CD4-positive, alpha-beta T cell (primary cell): ENCODE measurements at regions not wholly inside any gene's neighbourhood (a gene's known extent, or its start where the extent isn't known, plus 50 kb on each side); places are given as distances from the start of the nearest gene placed in this dataset.

Experiments
- ATAC-seq: fragments of 200-7000 bp; cut with Tn5 transposase; one replicate; pipeline ENCODE4 v1.10.0; 2022; ENCODE audit warnings: mild to moderate bottlenecking; ENCODE audit not compliant: poor library complexity
- CTCF ChIA-PET: fragments of 350-600 bp; sonication (Branson Sonifier 250); formaldehyde crosslinking; loops from one replicate; lab custom pipeline; 2021; ENCODE audit warnings: antibody characterized with exemption, inconsistent platforms; lab: Charles Lee
- POLR2A ChIA-PET: fragments of 350-600 bp; sonication (Branson Sonifier 250); formaldehyde crosslinking; loops from one replicate; lab custom pipeline; 2021; ENCODE audit warnings: antibody characterized with exemption, inconsistent platforms; lab: Charles Lee
- DNase-seq, 14 experiments: peaks; one replicate each; pipeline ENCODE4 v3.0.0-alpha.2; 2013 to 2020; ENCODE audit warnings: mixed read lengths in 2 of 14
- H3K27ac ChIP-seq, 2 donors: one replicate each; pipeline versions ENCODE4 v1.5.1 to v1.7.0; 2013; ENCODE audit warnings: low read length in 2 of 2, low read depth in 1 of 2, mild to moderate bottlenecking in 1 of 2
- H3K27me3 ChIP-seq, 2 experiments: 1 replicate in 1 of 2; 2 replicates in 1 of 2; pipeline versions ENCODE4 v1.6.1 to v1.7.0; 2013; ENCODE audit warnings: low read length in 2 of 2, control low read depth in 1 of 2, mild to moderate bottlenecking in 1 of 2, moderate library complexity in 1 of 2; ENCODE audit not compliant: insufficient read depth in 2 of 2, control insufficient read depth in 1 of 2
- H3K36me3 ChIP-seq: one replicate; pipeline ENCODE4 v1.6.1; 2013; ENCODE audit warnings: low read length, control low read depth; ENCODE audit not compliant: insufficient read depth
- H3K4me1 ChIP-seq: one replicate; pipeline ENCODE4 v1.6.1; 2013; ENCODE audit warnings: low read length, control low read depth; ENCODE audit not compliant: insufficient read depth
- H3K4me3 ChIP-seq: one replicate; pipeline ENCODE4 v1.5.1; 2013; ENCODE audit warnings: mild to moderate bottlenecking, low read length, moderate library complexity
- H3K9me3 ChIP-seq, 2 experiments: 1 replicate in 1 of 2; 2 replicates in 1 of 2; pipeline versions ENCODE4 v1.6.1 to v1.7.0; 2013; ENCODE audit warnings: low read length in 2 of 2, mild to moderate bottlenecking in 2 of 2, control low read depth in 1 of 2, moderate library complexity in 1 of 2; ENCODE audit not compliant: control insufficient read depth in 1 of 2, insufficient read depth in 1 of 2
- H3K27ac Mint-ChIP-seq: one replicate; pipeline ENCODE4 v1.8.0; 2020; ENCODE audit warnings: mixed read lengths
- H3K27me3 Mint-ChIP-seq: one replicate; pipeline ENCODE4 v1.8.0; 2021; ENCODE audit warnings: mixed read lengths
- H3K36me3 Mint-ChIP-seq: one replicate; pipeline ENCODE4 v1.8.0; 2021; ENCODE audit warnings: low read depth, mixed read lengths
- H3K4me1 Mint-ChIP-seq: one replicate; pipeline ENCODE4 v1.8.0; 2021; ENCODE audit warnings: low read depth, mixed read lengths
- H3K4me3 Mint-ChIP-seq: one replicate; pipeline ENCODE4 v1.8.0; 2020; ENCODE audit warnings: mild to moderate bottlenecking, mixed read lengths
- H3K9me3 Mint-ChIP-seq: one replicate; pipeline ENCODE4 v1.8.0; 2020; ENCODE audit warnings: mixed read lengths
- CTCF ChIP-seq: fragments of 200-600 bp; IDR thresholded peaks from one replicate; pipeline ENCODE4 v1.8.0; 2022; ENCODE audit warnings: antibody characterized with exemption, mild to moderate bottlenecking
- intact Hi-C, 2 experiments: fragments of 100-400 bp; cut with DNase I in 1 of 2; cut with micrococcal nuclease in 1 of 2; formaldehyde crosslinking; loops; one replicate each; pipeline versions ENCODE4 v1.15.1 to v1.9.0; 2023 to 2025; cut with DNase I, micrococcal nuclease

- peaks cover 0 to 8% of the 10 kb centered on the region in 2 experiments for H3K9me3 ChIP-seq
- H3K4me1 ChIP-seq, result no peaks in the 10 kb centered on the region
- no peak for ATAC-seq
- intact Hi-C loops, result no loop called here
- no peaks in the 10 kb centered on the region for H3K4me1 Mint-ChIP-seq
- no peak overlapping the region for H3K27ac ChIP-seq
- no peak for TF ChIP-seq CTCF
- ChIA-PET CTCF (no interaction called here), POLR2A (no interaction called here)
- no peaks in the 10 kb centered on the region for H3K27me3 Mint-ChIP-seq
- no peak overlapping the region for H3K4me3 Mint-ChIP-seq
- no peaks in the 10 kb centered on the region for H3K27me3 ChIP-seq
- H3K36me3 Mint-ChIP-seq, result no peaks in the 10 kb centered on the region
- no peaks in the 10 kb centered on the region for H3K9me3 Mint-ChIP-seq
- DNase-seq, result no peak
- H3K36me3 ChIP-seq, result no peaks in the 10 kb centered on the region
- H3K27ac Mint-ChIP-seq, result no peak overlapping the region
- H3K4me3 ChIP-seq, result no peak overlapping the region
Observed at GRCh38 chr18:64718808-64719207, 569.9 kb upstream of the LINC00305 start.

DNA sequence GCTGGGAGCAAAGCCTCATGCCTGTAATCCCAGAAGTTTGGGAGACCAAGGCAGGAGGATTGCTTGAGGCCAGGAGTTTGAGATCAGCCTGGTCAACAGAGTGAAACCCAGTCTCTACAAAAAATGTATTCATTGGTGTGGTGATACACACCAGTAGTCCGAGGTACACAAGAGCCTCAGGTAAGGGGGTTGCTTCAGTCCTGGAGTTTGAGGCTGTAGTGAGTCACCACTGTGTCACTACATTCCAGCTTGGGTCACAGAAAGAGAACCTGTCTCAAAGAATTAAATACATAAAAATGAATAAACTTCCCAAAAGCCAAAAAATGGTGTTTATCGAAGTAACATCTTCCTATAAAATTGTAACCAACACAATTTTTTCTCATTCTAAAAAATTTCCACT is 568.1 kb upstream of the LINC00305 start:
- Histone ChIP-seq H3K27ac (no peak overlapping the region), H3K36me3 (no peaks in the 10 kb centered on the region), H3K4me3 (no peak overlapping the region), H3K9me3 (peaks cover 0 to 8% of the 10 kb centered on the region in 2 experiments), H3K4me1 (no peaks in the 10 kb centered on the region), H3K27me3 (no peaks in the 10 kb centered on the region)
- ChIA-PET POLR2A (no interaction called here), CTCF (no interaction called here)
- Mint-ChIP-seq H3K27ac (no peak overlapping the region), H3K27me3 (no peaks in the 10 kb centered on the region), H3K4me3 (no peak overlapping the region), H3K4me1 (no peaks in the 10 kb centered on the region), H3K9me3 (no peaks in the 10 kb centered on the region), H3K36me3 (no peaks in the 10 kb centered on the region)
- no peak for ATAC-seq
- TF ChIP-seq CTCF, result no peak
- DNase-seq, result no peak
- intact Hi-C loops, result no loop called here

- Mint-ChIP-seq H3K4me3 (no peak overlapping the region), H3K27me3 (no peaks in the 10 kb centered on the region), H3K9me3 (no peaks in the 10 kb centered on the region), H3K4me1 (no peaks in the 10 kb centered on the region), H3K36me3 (no peaks in the 10 kb centered on the region), H3K27ac (no peak overlapping the region)
- no peak for DNase-seq
- Histone ChIP-seq H3K36me3 (no peaks in the 10 kb centered on the region), H3K27me3 (no peaks in the 10 kb centered on the region), H3K4me3 (no peak overlapping the region), H3K27ac (no peak overlapping the region), H3K9me3 (no peaks in the 10 kb centered on the region), H3K4me1 (no peaks in the 10 kb centered on the region)
- no peak for TF ChIP-seq CTCF
- CTCF ChIA-PET, result no interaction called here
- POLR2A ChIA-PET, result no interaction called here
- ATAC-seq, result no peak
- intact Hi-C loops, result no loop called here
Observed at GRCh38 chr18:64714086-64714485, 565.2 kb upstream of the LINC00305 start.
